ENCODE measurements at regions not wholly inside any gene's neighbourhood (a gene's known extent, or its start where the extent isn't known, plus 50 kb on each side); places are given as distances from the start of the nearest gene placed in this dataset.
"Not testable (repeated sequence)": the region's sequence is repeated elsewhere in the genome, so short reads cannot be mapped to it uniquely, and the experiment has no call there.

DNA sequence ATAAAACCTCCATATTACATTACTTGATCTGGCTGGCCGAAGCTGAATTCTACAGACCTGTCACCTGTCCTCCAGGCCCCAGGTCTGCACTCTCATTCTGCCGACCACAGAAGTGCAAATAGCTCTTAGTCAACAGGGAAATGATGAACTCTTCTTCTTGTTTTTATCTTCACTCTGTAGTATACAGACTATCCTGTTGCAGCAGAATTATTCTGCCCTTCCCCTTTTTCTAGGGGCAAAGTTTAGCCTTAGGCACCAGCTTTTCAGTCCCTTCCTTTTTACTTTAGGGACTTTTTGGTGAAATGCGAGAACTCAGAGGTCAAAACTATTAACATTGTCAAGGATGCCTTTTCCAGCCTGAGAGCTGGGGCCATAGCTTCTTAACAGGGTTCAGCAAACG is 229.6 kb upstream of the EGLN3 start:
- no peak for DNase-seq

DNA sequence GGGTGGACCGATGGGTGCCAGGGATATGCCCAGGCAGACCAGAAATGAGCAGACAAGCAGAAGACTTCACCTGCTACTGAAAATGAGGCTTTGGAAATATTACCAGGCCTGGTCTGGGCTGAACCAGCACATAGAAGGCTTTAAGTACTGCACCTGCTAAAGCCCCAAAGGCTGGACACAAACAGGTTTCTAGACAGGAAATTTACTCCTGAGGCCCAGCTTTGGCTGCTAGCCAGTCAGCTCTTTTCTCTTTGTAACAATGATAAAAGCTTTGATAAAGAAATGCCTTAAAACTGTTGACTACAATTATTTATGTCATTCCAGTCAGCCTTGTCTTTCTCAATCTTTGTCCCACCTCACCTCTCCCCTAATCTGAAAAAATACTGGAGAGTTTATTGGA is 228.9 kb upstream of the EGLN3 start:
- DNase-seq, result no peak

DNA sequence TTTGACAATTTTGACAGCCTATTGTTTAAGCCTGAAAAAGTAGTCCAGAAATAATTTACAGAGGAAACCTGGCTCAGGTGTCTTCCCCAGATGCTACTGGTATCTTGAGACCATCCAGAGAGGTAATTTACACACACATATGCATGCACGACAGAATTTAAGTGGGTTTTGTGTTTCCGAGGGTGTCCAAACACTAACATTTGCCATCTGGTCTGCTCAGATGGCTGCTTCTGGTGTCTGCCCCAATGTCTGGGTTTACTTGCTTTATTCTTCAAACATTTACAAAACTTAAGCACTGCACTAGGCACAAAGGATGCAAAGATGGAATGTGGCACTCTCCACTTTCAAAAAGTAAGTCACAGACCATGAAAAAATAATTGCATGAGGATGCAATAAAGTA is 226.6 kb upstream of the EGLN3 start:
- DNase-seq, result no peak

DNA sequence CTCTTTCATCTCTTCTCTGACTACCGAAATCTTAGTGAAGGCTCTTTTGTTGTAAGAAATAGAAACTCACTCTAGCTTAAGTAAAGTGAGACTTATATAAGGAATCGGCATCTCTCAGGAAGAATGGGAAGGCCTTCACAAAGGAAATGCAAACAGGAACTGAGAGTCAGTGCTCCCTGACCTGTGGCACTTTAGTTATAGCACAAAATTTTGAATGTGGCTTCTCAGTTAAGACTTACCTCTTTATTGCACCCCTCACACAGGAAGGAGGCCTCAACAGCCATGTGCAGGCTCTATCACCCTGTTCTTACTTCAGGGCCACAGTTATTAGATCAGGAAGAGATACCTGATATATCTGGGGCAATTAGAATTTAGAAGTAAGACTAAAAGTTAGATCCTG is 224.7 kb upstream of the EGLN3 start:
- DNase-seq, result no peak

DNA sequence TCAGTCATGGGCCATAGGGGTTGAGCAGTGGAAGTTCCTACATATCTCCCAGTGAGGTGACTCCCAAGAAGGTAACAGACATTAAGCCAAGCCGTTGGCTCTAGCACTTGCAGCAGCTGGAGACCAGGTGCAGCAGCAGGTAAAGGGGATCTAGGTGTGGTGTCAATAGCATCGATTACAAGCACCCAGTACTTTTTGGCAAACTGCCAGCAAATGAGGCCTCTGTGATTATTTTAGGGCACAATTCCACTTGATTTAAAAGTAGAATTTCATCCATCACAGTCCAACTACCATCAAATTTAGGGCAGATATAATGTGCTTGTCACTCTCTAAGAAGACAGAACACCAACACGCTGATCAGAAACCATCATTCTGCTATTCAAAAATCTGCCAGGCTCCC is 224.1 kb upstream of the EGLN3 start:
- DNase-seq, result no peak

DNA sequence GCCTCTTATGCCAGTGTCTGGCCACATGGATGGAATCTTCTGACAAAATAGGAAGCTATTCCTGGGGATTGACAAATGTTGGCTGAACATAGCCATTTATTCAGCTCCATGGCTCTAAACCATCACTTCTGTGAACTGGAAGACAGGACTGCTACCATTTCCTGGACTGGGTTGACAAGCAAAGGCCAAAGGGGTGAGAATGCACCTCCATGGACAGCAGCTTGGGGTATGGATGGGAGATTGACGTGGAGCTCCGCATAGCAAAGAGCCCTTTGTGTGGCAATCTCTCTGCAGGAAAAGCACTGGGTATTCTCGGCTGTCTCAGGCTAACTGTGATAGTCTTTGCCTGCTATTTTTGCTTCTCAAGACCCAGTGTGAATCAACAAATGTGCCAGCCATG is 223.0 kb upstream of the EGLN3 start:
- no peak for DNase-seq

DNA sequence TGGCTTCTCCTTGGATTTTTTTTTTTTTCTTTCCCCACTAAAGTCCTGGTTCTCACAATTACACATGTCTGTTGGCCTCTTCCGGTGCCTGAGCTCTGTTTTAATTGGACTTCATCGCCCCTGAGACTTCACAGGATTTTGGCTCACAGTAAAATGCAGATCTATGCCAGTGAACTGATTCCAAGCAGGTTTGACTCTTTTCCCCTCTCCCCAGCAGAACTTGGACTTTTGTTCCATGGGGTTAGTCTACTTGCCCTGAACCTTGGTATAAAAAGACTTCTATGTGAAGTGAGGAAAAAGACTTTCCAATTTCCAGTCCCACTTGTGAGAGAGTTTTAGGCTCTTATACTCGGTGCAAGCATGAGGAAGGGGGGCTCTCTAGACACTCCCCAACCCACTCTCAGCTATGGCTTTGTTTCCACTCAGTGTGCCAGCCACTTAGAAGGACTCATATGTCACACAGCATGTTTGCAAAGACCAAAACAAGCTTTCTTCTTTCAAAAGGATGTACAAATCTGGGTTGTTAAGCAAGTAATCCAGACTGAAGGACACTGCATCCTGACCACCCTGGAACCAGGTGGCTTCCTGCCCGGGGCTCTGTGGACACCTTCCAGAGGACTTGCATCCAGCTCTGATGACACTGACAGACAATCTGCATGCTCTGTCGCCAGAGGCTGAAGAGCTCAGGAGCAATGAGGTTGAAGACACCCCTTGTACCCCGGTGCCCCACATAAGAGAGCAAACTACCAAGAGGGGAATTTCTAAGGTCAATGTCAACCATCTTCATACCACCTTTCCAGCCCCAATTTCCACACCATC is 221.9 kb upstream of the EGLN3 start:
- no peak for DNase-seq

DNA sequence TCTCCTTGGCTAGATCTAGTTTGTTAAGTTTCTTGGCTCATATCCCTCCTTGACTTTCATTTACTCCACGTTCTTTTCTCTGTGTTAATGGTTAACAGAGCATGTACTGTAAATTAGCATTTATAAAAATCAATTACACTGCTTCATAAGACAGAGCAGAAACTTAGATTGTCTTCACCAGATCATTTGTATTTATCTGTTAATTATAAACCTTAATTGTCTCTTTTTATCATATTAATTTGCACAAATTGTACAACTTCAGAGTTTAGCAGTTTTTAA is 221.2 kb upstream of the EGLN3 start:
- DNase-seq, result no peak

DNA sequence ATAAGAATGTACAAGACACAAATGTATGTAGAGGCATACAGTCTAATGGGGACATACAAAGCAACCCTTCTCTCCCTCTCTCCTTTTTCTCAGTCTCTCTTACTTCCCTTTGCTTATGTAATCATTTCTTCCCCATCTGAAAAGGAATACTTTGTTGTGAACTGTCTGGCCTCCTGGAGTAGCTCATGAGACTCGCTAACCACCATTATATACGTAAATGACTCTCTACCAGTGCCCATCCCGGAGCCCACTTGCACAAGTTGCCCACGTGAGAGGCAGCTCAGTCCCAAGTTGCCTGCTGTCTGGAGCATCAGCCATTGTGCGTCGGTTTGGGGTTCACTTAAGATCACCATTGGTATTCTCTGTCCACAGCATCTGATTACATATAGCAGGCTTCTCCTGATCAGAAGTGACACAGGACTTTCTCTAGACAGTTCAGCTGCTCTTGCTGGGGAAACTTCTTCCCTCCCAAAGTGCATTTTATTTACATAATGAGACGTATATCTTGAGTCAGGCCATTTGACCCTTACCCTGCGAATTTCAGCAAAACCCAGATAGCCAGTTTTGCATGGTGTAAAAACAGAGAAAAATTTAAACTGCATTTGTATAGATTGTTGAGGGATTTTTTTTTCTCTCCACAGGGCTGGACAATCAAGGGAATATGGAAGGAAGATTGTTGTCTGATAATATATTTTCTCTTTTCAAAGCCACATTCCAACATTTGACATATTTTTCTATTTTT is 220.7 kb upstream of the EGLN3 start:
- no peak for DNase-seq

DNA sequence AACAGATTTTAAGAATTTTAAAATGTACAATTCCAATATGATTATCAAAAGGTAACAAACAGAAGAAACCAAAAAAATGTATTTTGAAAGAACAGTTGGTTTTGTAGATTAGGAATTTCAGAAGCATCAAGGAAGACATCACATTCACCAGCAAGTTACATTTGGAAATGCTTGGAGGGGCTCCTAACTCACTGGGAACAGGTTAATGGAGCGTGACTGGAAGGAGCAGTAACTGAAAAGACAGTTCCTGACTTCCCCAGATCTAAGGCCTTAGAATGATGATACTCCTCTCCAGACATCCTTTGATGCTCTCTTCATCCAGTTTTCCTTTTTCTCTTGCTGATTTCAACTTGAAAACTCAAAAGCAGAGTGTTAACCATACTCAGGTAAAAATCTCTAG is 220.0 kb upstream of the EGLN3 start:
- DNase-seq, result no peak

DNA sequence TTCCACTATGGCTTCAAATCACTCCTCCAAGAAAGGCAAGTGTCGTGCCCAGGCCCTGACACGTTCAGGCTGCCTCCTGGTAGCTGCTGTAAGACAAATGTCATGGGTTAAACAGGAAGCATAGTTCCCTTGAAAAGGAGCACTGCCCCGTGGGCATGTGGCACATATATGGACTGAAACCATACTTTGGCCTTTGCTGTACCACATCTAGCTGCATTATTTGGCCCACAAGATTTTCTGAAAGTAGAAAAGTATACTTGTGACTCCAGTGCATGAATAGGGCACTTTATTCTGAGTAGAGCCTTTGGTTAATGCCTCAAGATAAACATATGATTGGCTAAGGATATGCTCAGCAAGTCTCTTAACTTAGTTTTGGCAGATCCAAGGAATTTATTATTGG is 218.7 kb upstream of the EGLN3 start:
- DNase-seq, result no peak

DNA sequence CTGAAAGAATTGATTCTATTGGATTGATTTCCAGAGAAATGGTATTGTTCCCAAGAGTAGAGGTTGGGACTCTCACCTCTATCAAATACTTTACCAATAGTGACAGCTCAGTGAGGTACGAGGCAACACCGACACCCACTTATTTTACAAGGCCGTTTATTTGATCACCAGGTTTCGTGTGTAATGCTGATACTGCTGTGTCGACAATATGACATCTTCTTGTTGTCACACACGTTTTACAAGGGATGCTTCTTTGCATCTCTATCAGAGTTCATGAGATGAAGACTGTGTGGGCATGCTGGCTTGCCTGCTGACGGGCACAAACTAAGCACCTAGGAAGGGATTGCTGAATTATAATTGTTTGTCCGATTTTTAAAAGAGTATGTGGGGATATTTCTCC is 217.8 kb upstream of the EGLN3 start:
- DNase-seq, result no peak

DNA sequence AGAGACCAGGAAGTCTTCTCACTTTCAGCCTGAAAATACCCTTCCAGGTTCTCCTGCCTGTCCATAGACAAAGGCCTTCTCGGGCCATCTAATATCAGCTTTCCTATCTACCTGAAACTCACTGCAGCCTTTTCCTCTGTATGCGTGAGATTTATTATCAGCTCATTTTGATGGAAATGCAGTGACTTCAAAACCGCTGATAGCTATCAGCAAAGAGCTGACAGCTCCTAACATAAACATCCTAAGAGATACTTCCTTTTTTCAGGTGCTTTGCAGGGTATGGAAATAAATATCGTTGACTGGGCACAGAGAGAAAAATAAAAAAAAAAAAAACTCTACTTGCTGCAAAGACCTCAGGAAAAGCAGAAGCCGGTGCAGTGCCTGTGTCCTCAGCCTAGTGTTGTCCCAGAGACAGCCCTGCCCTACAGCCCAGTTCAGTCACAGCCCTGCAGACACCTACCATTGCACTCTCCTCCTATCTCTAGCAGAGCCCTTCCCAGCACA is 215.0 kb upstream of the EGLN3 start:
- no peak for DNase-seq

DNA sequence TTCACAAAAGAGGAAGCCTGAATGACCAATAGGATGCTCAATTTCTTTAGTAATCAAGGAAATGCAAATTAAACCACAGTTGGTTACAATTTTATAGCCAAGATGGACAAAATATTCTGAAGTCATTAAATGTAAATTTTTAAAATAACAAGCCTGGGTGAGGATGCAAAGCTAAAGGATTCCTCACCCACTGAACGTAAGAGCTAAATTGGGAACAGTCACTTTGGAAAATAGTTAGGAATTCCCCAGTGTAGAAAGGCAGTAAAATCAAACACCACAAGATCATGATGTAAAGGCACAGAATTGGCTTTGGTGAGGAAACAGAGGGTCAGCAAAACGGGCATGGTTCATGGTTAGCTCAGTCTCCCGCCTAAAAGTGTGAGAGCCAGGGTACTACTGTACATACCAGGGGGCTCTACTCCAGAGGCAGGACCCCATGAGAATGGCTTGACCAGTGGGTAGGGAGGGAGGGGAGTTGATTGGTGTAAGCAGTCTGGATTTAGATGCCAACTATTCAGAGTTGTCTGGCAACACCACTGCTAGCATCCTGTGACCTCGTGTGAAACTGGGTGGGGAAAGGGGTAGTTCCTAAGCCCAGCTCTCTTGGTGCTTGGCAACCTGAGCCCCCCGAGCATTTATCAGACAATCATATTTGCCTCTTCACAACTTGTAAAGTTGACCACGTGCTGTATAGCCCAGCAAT is 213.4 kb upstream of the EGLN3 start:
- no peak for DNase-seq

DNA sequence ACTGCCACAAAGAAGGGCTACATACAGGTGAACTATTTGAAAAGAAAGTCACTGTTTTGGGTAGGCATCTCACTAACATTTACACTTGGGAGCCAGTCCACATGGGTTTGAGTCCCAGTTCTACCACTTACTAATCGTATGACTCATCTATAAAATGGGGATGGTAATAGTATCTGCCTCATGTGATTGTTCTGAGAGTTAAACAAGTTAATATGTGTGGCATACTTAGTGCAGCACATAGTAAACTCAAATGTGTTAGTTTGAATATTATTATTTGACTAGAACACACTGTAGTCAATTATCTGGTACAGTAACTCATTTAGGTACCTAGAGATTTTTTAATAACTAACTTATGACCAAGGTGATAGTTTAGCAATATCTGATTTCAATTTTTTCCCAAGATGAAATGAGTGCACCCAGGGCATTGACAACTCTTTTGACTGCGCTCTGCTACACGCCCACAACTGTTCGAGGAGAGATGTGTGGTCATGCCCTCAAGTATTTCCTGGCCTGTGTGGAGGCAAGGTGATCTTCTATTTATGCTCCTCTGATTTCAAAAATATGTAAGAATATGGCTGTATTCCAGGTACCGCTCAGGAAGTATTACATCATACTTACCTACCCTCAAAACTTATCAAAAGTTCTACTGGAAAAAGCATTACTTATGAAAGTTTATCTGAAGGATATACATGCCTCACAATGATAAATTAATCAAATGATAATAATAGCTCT is 210.6 kb upstream of the EGLN3 start:
- DNase-seq, result no peak

DNA sequence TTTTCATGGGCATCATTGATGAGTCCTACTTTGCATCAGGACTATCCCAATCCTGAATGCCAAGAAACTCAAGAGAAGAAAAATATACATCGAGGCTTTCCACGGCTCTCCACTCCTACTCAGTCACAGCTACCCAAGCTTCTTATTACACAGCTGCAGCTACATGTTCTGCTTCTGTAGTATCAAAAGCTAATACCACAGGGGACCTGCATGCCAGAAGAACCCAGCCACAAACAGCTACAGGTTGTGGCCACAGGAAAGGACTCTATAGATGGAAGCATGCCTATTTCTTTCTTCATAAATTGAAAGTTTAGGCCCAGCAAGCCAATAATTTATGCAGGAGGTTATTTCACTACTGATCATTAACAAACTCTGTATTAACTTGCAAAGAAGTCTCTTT is 209.7 kb upstream of the EGLN3 start:
- no peak for DNase-seq

DNA sequence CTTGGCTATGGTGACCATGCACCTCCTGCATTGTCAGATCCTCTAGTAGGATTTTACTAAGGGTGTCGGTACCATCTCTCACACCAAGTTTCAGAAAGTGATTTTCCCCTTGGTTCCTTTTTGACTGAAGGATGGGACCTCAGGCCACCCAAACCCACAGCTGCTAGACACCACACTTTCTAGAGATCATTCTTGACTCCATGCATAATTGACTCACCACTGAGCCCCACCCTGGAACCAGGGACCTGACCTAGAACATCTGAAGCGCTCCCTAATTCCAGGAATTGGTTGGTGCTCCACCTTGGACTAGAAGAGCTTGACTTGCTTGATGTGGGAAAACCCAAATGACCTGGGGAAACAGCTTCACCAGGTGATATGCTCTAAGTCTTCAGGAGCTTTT is 206.8 kb upstream of the EGLN3 start:
- DNase-seq, result no peak

DNA sequence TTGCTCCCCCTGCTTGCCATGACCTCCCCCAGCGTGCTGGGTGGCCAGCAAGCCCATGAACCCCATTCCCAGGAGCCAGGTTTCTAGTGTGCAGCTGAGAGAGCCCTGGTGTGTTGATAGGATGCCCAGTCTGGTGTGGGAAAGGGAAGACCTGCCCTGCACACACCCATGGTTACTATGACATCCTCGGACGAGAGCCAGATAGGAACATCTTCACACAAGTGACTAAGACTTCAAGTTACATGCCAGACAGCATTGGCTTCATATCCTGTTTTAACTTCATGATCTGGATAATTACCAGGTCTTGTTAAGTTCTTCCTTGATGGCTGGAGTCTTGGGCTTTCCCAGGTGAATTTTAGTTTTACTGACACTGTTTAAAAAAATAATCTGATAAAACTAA is 196.6 kb upstream of the EGLN3 start:
- DNase-seq, result no peak

DNA sequence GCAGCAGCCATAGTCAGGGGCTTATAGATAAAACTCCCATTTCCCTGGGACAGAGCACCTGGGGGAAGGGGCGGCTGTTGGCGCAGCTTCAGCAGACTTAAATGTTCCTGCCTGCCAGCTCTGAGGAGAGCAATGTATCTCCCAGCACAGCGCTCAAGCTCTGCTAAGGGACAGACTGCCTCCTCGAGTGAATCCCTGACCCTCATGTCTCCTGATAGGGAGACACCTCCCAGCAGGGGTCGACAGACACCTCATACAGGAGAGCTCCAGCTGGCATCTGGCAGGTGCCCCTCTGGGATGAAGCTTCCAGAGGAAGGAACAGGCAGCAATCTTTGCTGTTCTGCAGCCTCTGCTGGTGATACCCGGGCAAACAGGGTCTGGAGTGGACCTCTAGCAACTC is 189.3 kb upstream of the EGLN3 start:
- DNase-seq, result not testable (repeated sequence)

DNA sequence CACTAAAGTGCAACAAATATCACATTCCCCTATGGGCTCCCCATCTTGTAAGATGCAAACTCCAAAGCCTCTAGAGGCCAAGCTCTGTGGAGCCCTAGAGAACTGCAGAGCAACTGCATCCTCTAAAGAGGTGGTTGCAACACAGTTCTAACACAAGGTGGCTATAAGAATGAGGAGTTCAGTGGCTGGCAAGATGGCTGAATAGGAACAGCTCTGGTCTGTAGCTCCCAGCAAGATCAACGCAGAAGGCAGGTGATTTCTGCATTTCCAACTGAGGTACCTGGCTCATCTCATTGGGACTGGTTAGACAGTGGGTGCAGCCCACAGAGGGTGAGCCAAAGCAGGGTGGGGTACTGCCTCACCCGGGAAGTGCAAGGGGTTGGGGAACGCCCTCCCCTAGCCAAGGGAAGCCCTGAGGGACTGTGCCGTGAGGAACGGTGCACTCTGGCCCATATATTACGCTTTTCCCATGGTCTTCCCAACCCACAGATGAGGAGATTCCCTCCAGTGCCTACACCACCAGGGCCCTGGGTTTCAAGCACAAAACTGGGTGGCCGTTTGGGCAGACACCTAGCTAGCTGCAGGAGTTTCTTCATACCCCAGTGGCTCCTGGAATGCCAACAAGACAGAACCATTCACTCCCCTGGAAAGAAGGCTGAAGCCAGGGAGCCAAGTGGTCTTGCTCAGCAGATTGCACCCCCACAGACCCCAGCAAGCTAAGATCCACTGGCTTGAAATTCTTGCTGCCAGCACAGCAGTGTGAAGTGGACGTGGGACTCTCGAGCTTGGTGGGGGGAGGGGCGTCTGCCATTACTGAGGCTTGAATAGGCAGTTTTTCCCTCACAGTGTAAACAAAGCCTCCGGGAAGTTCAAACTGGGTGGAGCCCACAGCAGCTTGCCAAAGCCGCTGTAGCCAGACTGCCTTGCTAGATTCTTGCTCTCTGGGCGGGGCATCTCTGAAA is 188.6 kb upstream of the EGLN3 start:
- peak in 4 of 56 donors; percentile 7 to 31 (median 20) for DNase-seq

DNA sequence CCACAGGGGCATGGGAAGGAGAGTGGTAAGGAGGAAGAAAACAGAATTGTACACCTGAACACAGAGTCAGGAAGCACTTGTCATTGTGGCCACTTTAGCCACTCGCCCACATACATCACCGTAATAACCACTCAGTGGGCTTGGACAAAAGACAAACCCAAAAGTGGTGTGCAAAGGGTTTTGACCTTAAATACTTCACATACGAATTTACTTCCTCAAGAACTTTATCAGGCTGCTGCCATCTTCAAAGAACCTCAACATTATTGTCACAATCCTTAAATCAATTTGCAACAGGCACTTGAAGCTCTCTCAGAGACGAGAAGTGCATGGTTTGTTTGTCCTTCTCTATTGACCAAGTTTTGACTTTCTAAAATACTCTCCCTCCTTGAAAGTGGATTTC is 187.3 kb upstream of the EGLN3 start:
- DNase-seq, result no peak

All from nucleus accumbens (tissue), 56 donors.